ENCODE measurements at regions not wholly inside any gene's neighbourhood (a gene's known extent, or its start where the extent isn't known, plus 50 kb on each side); places are given as distances from the start of the nearest gene placed in this dataset.

DNA sequence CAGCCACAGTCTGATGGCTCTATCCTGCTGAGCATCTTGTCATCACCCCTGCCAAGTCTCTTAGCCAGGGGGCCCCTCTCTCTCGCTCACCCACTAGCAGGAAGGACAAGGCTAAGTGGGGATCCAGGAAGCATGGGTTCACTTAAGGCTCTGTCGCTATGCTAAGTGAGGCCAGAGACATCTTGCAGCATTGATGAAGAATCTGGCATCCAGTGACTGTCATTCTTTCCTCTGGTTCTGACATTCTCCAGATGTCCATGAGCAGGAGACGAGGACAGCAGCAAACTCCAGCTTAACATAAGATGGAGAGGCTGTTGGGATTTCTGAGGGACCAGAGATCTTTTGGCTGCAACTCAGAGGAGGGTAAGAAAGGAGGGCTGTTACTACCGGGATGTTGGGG, 230.2 kb downstream of the TSHZ3 start:
- DNase-seq, result no peak

- DNase-seq, result no peak
These were observed 230.8 kb downstream of the TSHZ3 start for GRCh38 chr19:31118287-31118955.

GRCh38 chr19:31114585-31114984, 234.7 kb downstream of the TSHZ3 start:
- DNase-seq, result no peak

DNA sequence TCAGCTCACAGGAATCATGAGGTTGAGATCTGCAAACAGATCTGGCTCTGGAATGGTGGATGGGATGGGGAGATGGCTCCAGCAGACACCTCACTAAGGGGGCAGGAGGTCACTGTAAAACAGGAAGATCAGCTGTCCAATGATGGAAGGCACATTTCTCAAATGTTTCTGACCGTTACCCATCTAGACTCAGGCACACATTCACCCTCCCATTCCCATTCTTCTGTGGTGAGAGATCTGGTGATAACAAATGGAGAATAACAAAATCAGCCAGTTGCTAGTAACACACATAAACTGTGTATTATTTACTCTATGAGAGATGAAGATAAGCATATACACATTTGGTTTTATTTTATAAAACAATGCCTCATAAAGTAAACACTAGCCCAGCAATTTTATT, 235.9 kb downstream of the TSHZ3 start:
- DNase-seq, result no peak

- no peak for DNase-seq
These were observed 237.1 kb downstream of the TSHZ3 start for GRCh38 chr19:31112158-31112557.

GRCh38 chr19:31111741-31112140, 237.5 kb downstream of the TSHZ3 start:
- no peak for DNase-seq

DNA sequence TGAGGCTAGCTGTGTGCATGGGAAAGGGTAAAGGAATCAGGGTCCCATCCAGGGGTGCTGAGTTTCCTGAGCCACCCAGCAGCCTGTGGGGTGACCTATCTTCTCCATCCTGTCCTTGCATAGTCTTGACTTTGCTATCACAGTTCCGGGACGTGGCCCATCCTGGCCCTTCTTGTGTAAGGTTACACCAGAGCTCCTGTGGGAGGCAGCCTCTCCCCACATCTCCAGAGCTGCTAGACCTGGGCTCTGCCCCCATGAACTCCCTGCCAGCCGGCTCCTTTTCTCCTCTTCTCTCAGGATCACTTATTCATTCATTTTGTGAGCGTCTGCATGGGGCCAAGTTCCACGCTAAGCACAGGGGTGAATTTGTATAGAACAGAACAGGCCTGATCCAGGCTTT, 238.9 kb downstream of the TSHZ3 start:
- DNase-seq, result peak in 1 of 2 donors; percentile 3

GRCh38 chr19:31109636-31110035, 239.6 kb downstream of the TSHZ3 start:
- DNase-seq, result no peak

- no peak for DNase-seq
These were observed 242.1 kb downstream of the TSHZ3 start for GRCh38 chr19:31107096-31107495.

DNA sequence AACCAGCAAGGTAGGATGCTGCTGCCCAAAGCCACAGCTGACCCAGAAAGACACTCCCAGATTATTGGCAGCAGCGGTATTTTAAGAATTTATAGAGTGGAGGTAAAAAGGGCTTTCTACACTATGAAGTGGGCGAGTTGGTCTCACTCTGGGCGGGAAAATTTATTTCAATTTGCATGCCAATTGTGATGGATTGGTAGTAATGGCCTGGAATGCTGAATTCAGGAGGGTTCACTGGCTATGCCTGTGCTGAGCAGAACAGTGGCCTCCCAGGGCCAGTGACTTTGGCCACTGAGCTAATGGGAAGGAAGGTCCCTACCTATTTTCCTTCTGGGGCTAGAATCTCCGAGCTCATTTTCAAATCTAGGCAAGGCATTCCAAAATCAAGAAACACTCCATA, 243.5 kb downstream of the TSHZ3 start:
- DNase-seq, result no peak

GRCh38 chr19:31104451-31104850, 244.8 kb downstream of the TSHZ3 start:
- no peak for DNase-seq

GRCh38 chr19:31103228-31103627, 246.0 kb downstream of the TSHZ3 start:
- DNase-seq, result no peak

DNA sequence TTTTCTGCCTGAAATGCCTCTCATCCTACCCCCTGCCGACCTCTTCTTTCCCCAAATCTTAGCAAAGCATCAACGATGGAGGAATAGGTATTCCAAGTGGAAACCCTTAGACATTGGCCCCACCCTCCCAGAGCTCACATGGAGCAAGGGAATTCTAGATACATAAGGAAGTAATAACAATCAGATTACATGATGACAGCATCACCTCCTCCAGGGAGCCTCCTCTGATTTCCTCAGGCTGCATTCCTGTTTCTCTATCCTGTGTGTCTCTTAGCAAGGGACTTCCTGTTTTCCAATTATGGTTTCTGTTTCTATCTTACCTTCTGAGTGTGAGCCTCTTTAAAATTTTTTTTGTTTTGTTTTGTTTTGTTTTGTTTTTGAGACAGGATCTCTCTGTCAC, 246.6 kb downstream of the TSHZ3 start:
- DNase-seq, result no peak

DNA sequence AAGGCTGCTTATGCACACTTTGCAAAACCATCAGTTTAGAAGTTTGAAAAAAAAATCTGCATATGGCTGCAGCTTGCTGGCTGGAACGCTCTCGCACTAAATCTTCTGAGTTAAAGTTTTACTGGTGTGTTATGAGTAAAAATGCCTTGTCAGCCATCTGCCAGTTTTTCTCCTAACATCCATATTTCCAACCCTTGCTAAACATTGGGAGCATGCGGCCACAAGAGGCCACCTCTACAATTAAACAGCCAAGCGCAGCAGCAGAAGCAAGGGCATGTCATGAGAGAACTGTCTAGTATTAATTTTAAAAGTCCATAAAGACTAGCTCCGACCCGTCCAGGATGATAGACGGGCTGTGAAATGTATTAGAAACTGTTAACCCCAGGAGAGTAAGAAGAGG, 248.3 kb downstream of the TSHZ3 start:
- DNase-seq, result no peak

GRCh38 chr19:31100206-31100590, 249.0 kb downstream of the TSHZ3 start:
- DNase-seq, result no peak

- DNase-seq, result no peak
These were observed 249.6 kb downstream of the TSHZ3 start for GRCh38 chr19:31099515-31100205.

- DNase-seq, result no peak
These were observed 250.4 kb downstream of the TSHZ3 start for GRCh38 chr19:31098836-31099235.

- no peak for DNase-seq
These were observed 252.2 kb downstream of the TSHZ3 start for GRCh38 chr19:31096935-31097545.

- DNase-seq, result no peak
These were observed 253.0 kb downstream of the TSHZ3 start for GRCh38 chr19:31096062-31096830.

DNA sequence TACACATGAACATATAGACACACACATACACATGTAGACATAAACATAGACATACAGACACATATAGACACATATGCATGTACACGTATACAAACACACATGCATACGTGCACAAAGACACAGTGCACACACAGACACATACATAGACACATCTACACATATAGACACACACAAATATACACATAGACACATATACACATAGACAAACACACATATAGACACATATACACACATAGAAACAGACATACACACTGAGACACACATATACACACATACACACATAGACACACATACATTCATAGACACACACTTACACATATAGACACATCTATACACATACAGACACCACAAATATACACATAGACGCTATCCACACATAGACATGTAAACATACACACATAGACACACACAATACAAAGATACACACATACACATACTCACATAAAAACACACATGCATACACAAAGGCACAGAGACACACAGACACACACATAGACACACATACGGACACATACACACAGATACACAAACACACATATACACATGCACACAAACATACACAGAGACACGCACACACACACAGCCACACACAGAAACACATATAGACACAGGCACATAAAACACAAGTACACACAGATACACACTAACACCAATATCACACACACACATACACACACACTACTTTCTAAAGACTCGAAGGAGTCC, 254.0 kb downstream of the TSHZ3 start:
- DNase-seq, result no peak

GRCh38 chr19:31092274-31092673, 257.0 kb downstream of the TSHZ3 start:
- DNase-seq, result no peak

GRCh38 chr19:31089681-31090080, 259.6 kb downstream of the TSHZ3 start:
- peak in 1 of 2 donors; percentile 5 for DNase-seq

DNA sequence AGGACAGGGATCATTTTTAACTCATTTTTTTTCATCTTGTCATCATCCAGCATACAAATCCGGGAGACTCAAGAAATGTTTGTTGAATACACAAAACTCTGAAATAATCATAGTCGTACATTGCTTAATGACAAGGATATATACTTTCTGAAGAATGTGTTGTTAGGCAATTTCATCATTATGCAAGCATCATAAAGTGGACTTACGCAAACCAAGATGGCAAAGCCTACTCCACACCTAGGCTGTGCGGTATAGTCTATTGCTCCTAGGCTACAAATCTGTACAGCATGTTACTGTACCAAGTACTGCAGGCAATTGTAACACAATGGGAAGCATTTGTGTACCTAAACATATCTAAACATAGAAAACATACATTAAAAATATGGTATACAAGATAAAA, 264.1 kb downstream of the TSHZ3 start:
- no peak for DNase-seq
